Hematopoietic multipotent progenitor cell treated with erythropoietin and hydrocortisone succinate and interleukin-3 and kit ligand, for 8 days (in vitro differentiated cells): ENCODE measurements at regions not wholly inside any gene's neighbourhood (a gene's known extent, or its start where the extent isn't known, plus 50 kb on each side); places are given as distances from the start of the nearest gene placed in this dataset.

Experiments used
- DNase-seq: peaks from one replicate; pipeline ENCODE4 v3.0.0-alpha.2; 2015

- no peak for DNase-seq
Observed at GRCh38 chrX:9087271-9088040, 53.5 kb upstream of the FAM9B start.

GRCh38 chrX:9088896-9089295, 55.0 kb upstream of the FAM9B start:
- DNase-seq, result no peak

- DNase-seq, result no peak
Observed at GRCh38 chrX:9090766-9091165, 56.8 kb upstream of the FAM9B start.

- no peak for DNase-seq
Observed at GRCh38 chrX:9091258-9091657, 57.3 kb upstream of the FAM9B start.

GRCh38 chrX:9102956-9103355, 69.0 kb upstream of the FAM9B start:
- no peak for DNase-seq

GRCh38 chrX:9108054-9108453, 74.1 kb upstream of the FAM9B start:
- DNase-seq, result no peak

- DNase-seq, result no peak
Observed at GRCh38 chrX:9110808-9111207, 76.9 kb upstream of the FAM9B start.

- DNase-seq, result no peak
Observed at GRCh38 chrX:9114245-9114644, 80.3 kb upstream of the FAM9B start.

- DNase-seq, result no peak
Observed at GRCh38 chrX:9117851-9118250, 83.9 kb upstream of the FAM9B start.

- no peak for DNase-seq
Observed at GRCh38 chrX:9122519-9123245, 88.8 kb upstream of the FAM9B start.

- DNase-seq, result no peak
Observed at GRCh38 chrX:9127986-9128385, 94.1 kb upstream of the FAM9B start.

GRCh38 chrX:9130031-9130430, 96.1 kb upstream of the FAM9B start:
- no peak for DNase-seq

GRCh38 chrX:9131066-9131465, 97.1 kb upstream of the FAM9B start:
- DNase-seq, result no peak

- no peak for DNase-seq
Observed at GRCh38 chrX:9132036-9132638, 98.2 kb upstream of the FAM9B start.

GRCh38 chrX:9133426-9133825, 99.5 kb upstream of the FAM9B start:
- DNase-seq, result no peak

GRCh38 chrX:9134366-9134765, 100.4 kb upstream of the FAM9B start:
- no peak for DNase-seq

GRCh38 chrX:9135901-9136510, 102.1 kb upstream of the FAM9B start:
- no peak for DNase-seq

GRCh38 chrX:9137152-9137551, 103.2 kb upstream of the FAM9B start:
- DNase-seq, result no peak

GRCh38 chrX:9141496-9141895, 107.6 kb upstream of the FAM9B start:
- DNase-seq, result no peak

- no peak for DNase-seq
Observed at GRCh38 chrX:9144701-9145241, 110.8 kb upstream of the FAM9B start.

GRCh38 chrX:9146657-9147056, 112.7 kb upstream of the FAM9B start:
- DNase-seq, result no peak

- DNase-seq, result no peak
Observed at GRCh38 chrX:9147086-9147485, 113.2 kb upstream of the FAM9B start.

- no peak for DNase-seq
Observed at GRCh38 chrX:9147726-9148125, 113.8 kb upstream of the FAM9B start.
